ENCODE measurements at regions not wholly inside any gene's neighbourhood (a gene's known extent, or its start where the extent isn't known, plus 50 kb on each side); places are given as distances from the start of the nearest gene placed in this dataset.
"Not testable (repeated sequence)": the region's sequence is repeated elsewhere in the genome, so short reads cannot be mapped to it uniquely, and the experiment has no call there.

- not testable (repeated sequence) for H2AFZ ChIP-seq (ENCODE audit: low read length); H3K27ac ChIP-seq (ENCODE audit: insufficient read depth, low read length); H3K4me3 ChIP-seq (replicated peaks in 1 of 4; ENCODE audit: control extremely low read depth in 1 of 4, insufficient read depth in 1 of 4, low read depth in 3 of 4, low read length in 4 of 4); H3K4me1 ChIP-seq (ENCODE audit: control insufficient read depth, extremely low read depth, insufficient read depth, low read length); H3K36me3 ChIP-seq (ENCODE audit: control insufficient read depth, insufficient read depth, low read length); H3K79me2 ChIP-seq (ENCODE audit: control insufficient read depth, insufficient read depth, low read length); H3K9me3 ChIP-seq (ENCODE audit: control insufficient read depth, insufficient read depth, low read depth, low read length); H3K27me3 ChIP-seq (ENCODE audit: control insufficient read depth, insufficient read depth, low read length); DNase-seq (ENCODE audit: low read depth in 2 of 2); H3K4me2 ChIP-seq (ENCODE audit: extremely low read depth, insufficient read depth, low read length); H4K20me1 ChIP-seq (ENCODE audit: control insufficient read depth, extremely low read depth, insufficient read depth, low read length); H3K9ac ChIP-seq (ENCODE audit: insufficient read depth, low read length)
These were observed 223.7 kb upstream of the ANKRD20A1 start for GRCh38 chr9:67635067-67635466.

GRCh38 chr9:67611900-67612299 is 246.8 kb upstream of the ANKRD20A1 start:
- not testable (repeated sequence) for H3K27me3 ChIP-seq (ENCODE audit: control insufficient read depth, insufficient read depth, low read length)

GRCh38 chr9:67609872-67610271 is 248.9 kb upstream of the ANKRD20A1 start:
- not testable (repeated sequence) for H4K20me1 ChIP-seq (ENCODE audit: control insufficient read depth, extremely low read depth, insufficient read depth, low read length); H3K27me3 ChIP-seq (ENCODE audit: control insufficient read depth, insufficient read depth, low read length); H3K4me3 ChIP-seq (replicated peaks in 1 of 4; ENCODE audit: control extremely low read depth in 1 of 4, insufficient read depth in 1 of 4, low read depth in 3 of 4, low read length in 4 of 4); H3K4me1 ChIP-seq (ENCODE audit: control insufficient read depth, extremely low read depth, insufficient read depth, low read length); H3K79me2 ChIP-seq (ENCODE audit: control insufficient read depth, insufficient read depth, low read length); H3K9ac ChIP-seq (ENCODE audit: insufficient read depth, low read length); H3K4me2 ChIP-seq (ENCODE audit: extremely low read depth, insufficient read depth, low read length); H3K9me3 ChIP-seq (ENCODE audit: control insufficient read depth, insufficient read depth, low read depth, low read length); H3K27ac ChIP-seq (ENCODE audit: insufficient read depth, low read length); H3K36me3 ChIP-seq (ENCODE audit: control insufficient read depth, insufficient read depth, low read length); H2AFZ ChIP-seq (ENCODE audit: low read length); DNase-seq (ENCODE audit: low read depth in 2 of 2)

More at GRCh38 chr9:67611900-67612299, 246.8 kb upstream of the ANKRD20A1 start:
- H3K79me2 ChIP-seq (ENCODE audit: control insufficient read depth, insufficient read depth, low read length); H3K4me2 ChIP-seq (ENCODE audit: extremely low read depth, insufficient read depth, low read length); H3K27ac ChIP-seq (ENCODE audit: insufficient read depth, low read length); H3K4me1 ChIP-seq (ENCODE audit: control insufficient read depth, extremely low read depth, insufficient read depth, low read length); H3K9me3 ChIP-seq (ENCODE audit: control insufficient read depth, insufficient read depth, low read depth, low read length); H3K4me3 ChIP-seq (replicated peaks in 1 of 4; ENCODE audit: control extremely low read depth in 1 of 4, insufficient read depth in 1 of 4, low read depth in 3 of 4, low read length in 4 of 4); H2AFZ ChIP-seq (ENCODE audit: low read length); H3K9ac ChIP-seq (ENCODE audit: insufficient read depth, low read length); H3K36me3 ChIP-seq (ENCODE audit: control insufficient read depth, insufficient read depth, low read length); H4K20me1 ChIP-seq (ENCODE audit: control insufficient read depth, extremely low read depth, insufficient read depth, low read length): not testable (repeated sequence)
- DNase-seq (ENCODE audit: low read depth in 2 of 2) = peak in 1 of 2 donors; percentile 0

GRCh38 chr9:67609435-67609834 is 249.3 kb upstream of the ANKRD20A1 start:
- H3K27ac ChIP-seq (ENCODE audit: insufficient read depth, low read length); H3K27me3 ChIP-seq (ENCODE audit: control insufficient read depth, insufficient read depth, low read length); H3K4me1 ChIP-seq (ENCODE audit: control insufficient read depth, extremely low read depth, insufficient read depth, low read length); DNase-seq (ENCODE audit: low read depth in 2 of 2); H3K79me2 ChIP-seq (ENCODE audit: control insufficient read depth, insufficient read depth, low read length); H3K36me3 ChIP-seq (ENCODE audit: control insufficient read depth, insufficient read depth, low read length); H2AFZ ChIP-seq (ENCODE audit: low read length); H3K4me3 ChIP-seq (replicated peaks in 1 of 4; ENCODE audit: control extremely low read depth in 1 of 4, insufficient read depth in 1 of 4, low read depth in 3 of 4, low read length in 4 of 4); H3K9ac ChIP-seq (ENCODE audit: insufficient read depth, low read length); H3K9me3 ChIP-seq (ENCODE audit: control insufficient read depth, insufficient read depth, low read depth, low read length); H3K4me2 ChIP-seq (ENCODE audit: extremely low read depth, insufficient read depth, low read length); H4K20me1 ChIP-seq (ENCODE audit: control insufficient read depth, extremely low read depth, insufficient read depth, low read length): not testable (repeated sequence)

DNA sequence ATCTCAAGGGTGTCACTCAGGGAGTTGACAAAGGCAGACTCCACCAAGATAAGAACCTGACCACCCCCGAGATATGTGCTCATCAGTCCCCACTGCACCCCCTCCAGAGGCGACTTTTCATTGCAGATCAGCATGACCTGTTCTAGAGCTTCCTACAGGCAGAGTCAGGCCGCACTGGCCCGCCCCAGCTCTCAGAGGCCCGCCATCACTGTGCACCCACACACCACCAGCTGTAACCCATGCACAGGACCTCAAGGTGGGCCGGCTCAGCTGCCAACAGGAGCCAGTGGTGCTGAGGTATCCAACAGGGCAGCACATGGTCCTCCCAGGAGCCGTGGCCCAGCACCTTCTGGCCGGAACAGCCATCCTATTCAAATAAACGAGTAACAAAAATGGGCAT is 253.6 kb upstream of the ANKRD20A1 start:
- H3K79me2 ChIP-seq (ENCODE audit: control insufficient read depth, insufficient read depth, low read length) = not testable (repeated sequence)

DNA sequence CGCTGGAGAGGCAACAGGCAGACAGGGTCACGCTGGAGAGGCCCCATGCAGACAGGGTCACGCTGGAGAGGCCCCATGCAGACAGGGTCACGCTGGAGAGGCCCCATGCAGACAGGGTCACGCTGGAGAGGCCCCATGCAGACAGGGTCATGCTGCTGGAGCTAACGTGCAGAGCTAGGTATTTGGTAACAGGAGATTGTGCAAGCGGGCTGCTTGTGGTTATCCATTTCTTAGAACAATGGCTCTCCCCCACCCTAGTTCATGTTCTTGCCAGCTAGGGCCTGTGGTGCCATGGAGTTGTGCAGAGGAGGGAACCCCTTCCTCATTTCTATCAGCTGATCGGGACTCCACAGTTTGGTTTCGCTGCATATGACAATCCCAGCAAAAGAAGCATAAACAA is 255.1 kb upstream of the ANKRD20A1 start:
- not testable (repeated sequence) for H3K4me1 ChIP-seq (ENCODE audit: control insufficient read depth, extremely low read depth, insufficient read depth, low read length); H4K20me1 ChIP-seq (ENCODE audit: control insufficient read depth, extremely low read depth, insufficient read depth, low read length); H3K4me2 ChIP-seq (ENCODE audit: extremely low read depth, insufficient read depth, low read length); H3K4me3 ChIP-seq (replicated peaks in 1 of 4; ENCODE audit: control extremely low read depth in 1 of 4, insufficient read depth in 1 of 4, low read depth in 3 of 4, low read length in 4 of 4); DNase-seq (ENCODE audit: low read depth in 2 of 2); H3K79me2 ChIP-seq (ENCODE audit: control insufficient read depth, insufficient read depth, low read length); H3K27ac ChIP-seq (ENCODE audit: insufficient read depth, low read length); H3K9ac ChIP-seq (ENCODE audit: insufficient read depth, low read length); H2AFZ ChIP-seq (ENCODE audit: low read length); H3K9me3 ChIP-seq (ENCODE audit: control insufficient read depth, insufficient read depth, low read depth, low read length); H3K36me3 ChIP-seq (ENCODE audit: control insufficient read depth, insufficient read depth, low read length); H3K27me3 ChIP-seq (ENCODE audit: control insufficient read depth, insufficient read depth, low read length)

More for the DNA sequence above, 253.6 kb upstream of the ANKRD20A1 start:
- H3K27me3 ChIP-seq (ENCODE audit: control insufficient read depth, insufficient read depth, low read length); H3K36me3 ChIP-seq (ENCODE audit: control insufficient read depth, insufficient read depth, low read length); DNase-seq (ENCODE audit: low read depth in 2 of 2); H3K9me3 ChIP-seq (ENCODE audit: control insufficient read depth, insufficient read depth, low read depth, low read length); H2AFZ ChIP-seq (ENCODE audit: low read length); H3K27ac ChIP-seq (ENCODE audit: insufficient read depth, low read length); H3K4me2 ChIP-seq (ENCODE audit: extremely low read depth, insufficient read depth, low read length); H4K20me1 ChIP-seq (ENCODE audit: control insufficient read depth, extremely low read depth, insufficient read depth, low read length); H3K9ac ChIP-seq (ENCODE audit: insufficient read depth, low read length); H3K4me3 ChIP-seq (replicated peaks in 1 of 4; ENCODE audit: control extremely low read depth in 1 of 4, insufficient read depth in 1 of 4, low read depth in 3 of 4, low read length in 4 of 4); H3K4me1 ChIP-seq (ENCODE audit: control insufficient read depth, extremely low read depth, insufficient read depth, low read length): not testable (repeated sequence)

DNA sequence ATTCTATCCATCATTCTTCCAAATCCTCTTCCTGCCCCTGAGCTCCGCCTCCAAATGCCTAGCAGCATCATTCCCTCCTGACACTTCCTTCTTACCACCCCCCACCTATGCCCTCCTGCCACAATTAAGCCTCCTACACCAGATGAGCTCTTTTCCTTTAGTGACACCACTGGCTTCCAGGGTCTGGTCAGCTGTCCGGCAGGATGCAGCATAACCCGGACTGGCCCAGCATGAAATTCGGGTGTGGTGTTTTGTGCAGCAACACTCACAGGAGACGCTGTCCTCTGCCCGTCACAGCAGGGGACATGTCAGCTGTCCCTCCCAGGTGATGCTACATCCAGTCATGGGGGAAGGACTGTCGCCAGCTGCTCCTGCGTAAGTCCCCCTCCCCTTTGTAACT is 266.3 kb upstream of the ANKRD20A1 start:
- H3K4me2 ChIP-seq (ENCODE audit: extremely low read depth, insufficient read depth, low read length); H3K9me3 ChIP-seq (ENCODE audit: control insufficient read depth, insufficient read depth, low read depth, low read length); H3K79me2 ChIP-seq (ENCODE audit: control insufficient read depth, insufficient read depth, low read length); H4K20me1 ChIP-seq (ENCODE audit: control insufficient read depth, extremely low read depth, insufficient read depth, low read length); H3K4me1 ChIP-seq (ENCODE audit: control insufficient read depth, extremely low read depth, insufficient read depth, low read length); H3K9ac ChIP-seq (ENCODE audit: insufficient read depth, low read length); H3K27me3 ChIP-seq (ENCODE audit: control insufficient read depth, insufficient read depth, low read length); H3K36me3 ChIP-seq (ENCODE audit: control insufficient read depth, insufficient read depth, low read length); H3K27ac ChIP-seq (ENCODE audit: insufficient read depth, low read length); H2AFZ ChIP-seq (ENCODE audit: low read length); H3K4me3 ChIP-seq (replicated peaks in 1 of 4; ENCODE audit: control extremely low read depth in 1 of 4, insufficient read depth in 1 of 4, low read depth in 3 of 4, low read length in 4 of 4); DNase-seq (ENCODE audit: low read depth in 2 of 2): not testable (repeated sequence)

Measured in fibroblast of lung (primary cell).